Ammon's horn (tissue), 1 donor: ENCODE measurements at regions not wholly inside any gene's neighbourhood (a gene's known extent, or its start where the extent isn't known, plus 50 kb on each side); places are given as distances from the start of the nearest gene placed in this dataset.
"Not testable (repeated sequence)": the region's sequence is repeated elsewhere in the genome, so short reads cannot be mapped to it uniquely, and the experiment has no call there.

Experiments used
- DNase-seq: peaks from one replicate; pipeline ENCODE4 v3.0.0-alpha.2; 2016; ENCODE audit warnings: low spot score

DNA sequence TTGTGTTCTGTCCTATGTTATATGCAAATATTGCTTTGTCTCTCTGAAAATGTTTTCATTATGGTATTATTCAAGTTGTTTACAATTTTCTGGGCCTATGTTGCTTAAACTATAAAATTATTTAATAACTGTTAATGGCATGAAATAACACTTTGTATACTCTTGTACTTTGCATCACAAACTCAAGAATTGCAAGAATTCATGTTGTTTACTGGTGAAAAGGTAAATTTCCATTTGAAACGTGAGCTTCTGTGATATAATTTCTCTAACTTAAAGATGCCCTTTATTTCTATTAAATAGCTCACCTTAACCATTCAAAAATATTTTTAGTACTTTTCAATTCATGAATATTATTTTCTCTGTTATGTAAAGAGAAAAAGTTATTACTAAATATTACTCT lies 1504.2 kb downstream of the SUCLG1 start:
- DNase-seq = no peak

DNA sequence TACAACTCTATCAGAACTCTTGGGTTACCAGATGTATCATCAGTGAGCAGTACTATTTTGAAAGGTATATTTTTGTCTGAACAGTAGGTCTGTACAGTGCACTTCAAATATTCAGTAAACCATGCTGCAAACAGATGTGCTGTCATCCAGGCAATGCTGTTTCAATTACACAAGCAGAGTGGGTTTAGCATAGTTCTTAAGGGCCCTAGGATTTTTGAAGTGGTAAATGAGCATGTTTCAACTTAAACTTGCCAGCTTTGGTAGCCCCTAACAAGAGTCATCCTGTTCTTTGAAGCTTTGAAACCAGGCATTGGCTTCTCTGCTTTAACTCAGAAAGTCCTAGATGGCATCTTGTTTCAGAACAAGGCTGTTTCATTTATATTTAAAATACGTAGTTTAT lies 1519.9 kb downstream of the SUCLG1 start:
- DNase-seq = no peak

DNA sequence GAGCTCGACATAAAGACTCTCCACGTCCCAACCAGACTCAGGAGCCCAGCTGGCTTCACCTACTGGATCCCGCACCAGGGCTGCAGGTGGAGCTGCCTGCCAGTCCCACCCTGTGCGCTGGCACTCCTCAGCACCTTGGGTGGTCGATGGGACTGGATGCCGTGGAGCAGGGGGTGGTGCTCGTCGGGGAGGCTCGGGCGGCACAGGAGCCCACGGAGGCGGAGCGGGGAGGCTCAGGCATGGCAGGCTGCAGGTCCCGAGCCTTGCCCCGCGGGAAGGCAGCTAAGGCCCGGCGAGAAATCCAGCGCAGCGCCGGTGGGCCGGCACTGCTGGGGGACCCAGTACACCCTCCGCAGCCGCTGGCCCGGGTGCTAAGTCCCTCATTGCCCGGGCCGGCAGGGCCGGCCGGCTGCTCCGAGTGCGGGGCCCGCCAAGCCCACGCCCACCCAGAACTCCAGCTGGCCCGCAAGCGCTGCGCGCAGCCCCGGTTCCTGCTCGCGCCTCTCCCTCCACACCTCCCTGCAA lies 1520.7 kb downstream of the SUCLG1 start:
- DNase-seq = not testable (repeated sequence)

DNA sequence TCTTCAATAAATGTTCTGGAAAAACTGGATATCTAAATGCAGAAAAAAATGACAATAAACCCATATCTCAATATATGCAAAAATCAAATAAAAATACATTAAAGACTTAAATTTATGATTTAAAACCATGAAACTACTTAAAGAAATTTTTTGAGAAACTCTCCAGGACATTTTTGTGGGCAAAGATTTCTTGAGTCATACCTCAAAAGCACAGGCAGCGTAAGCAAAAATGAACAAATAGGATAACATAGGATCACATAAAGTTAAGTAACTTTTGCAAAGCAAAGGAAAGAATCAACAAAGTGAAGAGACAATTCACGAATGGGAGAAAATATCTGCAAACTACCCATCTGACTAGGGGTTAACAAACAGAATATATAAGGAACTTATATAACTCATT lies 1545.5 kb downstream of the SUCLG1 start:
- no peak for DNase-seq

DNA sequence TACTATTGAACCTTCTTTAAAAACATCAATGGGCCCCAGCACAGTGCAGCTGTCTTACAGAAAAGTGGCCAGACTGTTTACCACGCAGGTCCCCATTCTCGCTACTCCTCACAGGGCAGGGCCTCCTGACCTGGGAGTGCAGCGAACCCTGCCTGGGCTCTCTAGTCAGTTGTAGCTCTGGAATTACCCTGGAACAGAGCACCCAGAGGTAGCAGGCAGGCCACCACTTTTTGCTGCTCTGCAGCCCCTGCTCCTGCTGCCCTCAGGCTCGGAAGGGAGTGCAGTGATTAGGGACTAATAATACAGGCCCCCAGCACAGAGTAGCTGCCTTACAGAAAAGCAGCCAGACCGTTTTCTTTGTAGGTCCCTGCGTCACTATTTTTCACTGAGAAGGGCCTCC lies 1563.0 kb downstream of the SUCLG1 start:
- no peak for DNase-seq

DNA sequence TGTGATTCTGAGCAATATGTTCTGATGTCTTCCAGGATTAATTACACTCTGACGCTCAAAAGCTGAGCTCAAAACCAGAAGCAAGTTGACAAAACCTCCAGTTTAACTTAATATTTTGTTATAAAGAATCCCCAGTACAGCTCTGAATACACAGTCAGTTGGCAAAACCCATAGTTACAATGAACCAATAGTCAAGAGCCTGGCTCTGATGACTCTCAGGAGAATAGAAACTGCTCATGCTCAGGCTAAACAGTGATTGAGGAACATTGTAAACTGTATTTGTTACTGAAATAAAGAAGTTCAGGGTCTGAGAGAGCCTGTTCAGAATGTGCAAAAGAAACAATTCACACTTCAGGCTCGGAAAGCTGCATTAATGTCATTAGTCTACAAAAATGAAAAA lies 1565.9 kb downstream of the SUCLG1 start:
- no peak for DNase-seq

DNA sequence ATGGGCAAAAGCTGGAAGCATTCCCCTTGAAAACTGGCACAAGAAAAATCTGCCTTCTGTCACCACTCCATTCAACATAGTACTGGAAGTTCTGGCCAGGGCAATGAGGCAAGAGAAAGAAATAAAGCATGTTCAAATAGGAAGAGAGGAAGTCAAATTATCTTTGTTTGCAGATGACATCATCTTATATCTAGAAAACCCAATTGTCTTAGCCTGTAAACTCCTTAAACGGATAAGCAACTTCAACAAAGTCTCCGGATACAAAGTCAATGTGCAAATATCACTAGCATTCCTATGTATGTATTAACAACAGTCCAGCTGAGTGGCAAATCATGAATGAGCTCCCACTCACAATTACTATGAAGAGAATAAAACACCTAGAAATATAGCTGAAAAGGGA lies 1579.3 kb downstream of the SUCLG1 start:
- DNase-seq = no peak

DNA sequence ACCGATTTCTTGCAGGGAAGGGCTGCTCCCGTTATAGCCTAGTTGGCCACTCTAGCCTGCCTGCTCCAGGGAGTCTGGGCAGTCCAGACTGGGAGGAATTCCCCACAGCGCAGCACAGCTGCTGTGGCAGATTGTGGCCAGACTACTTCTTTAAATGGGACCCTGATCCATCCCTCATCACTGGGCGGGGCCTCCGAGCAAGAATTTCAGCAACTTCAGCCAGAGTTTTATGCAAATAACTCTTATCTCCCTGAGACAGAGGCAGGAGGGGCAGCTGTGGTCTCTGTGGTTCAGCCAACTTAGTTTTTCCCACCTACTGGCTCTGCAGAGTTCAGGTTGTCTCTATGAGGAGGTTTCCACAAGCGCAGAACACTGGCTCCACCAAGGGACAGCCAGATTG lies 1583.2 kb downstream of the SUCLG1 start:
- DNase-seq = no peak

DNA sequence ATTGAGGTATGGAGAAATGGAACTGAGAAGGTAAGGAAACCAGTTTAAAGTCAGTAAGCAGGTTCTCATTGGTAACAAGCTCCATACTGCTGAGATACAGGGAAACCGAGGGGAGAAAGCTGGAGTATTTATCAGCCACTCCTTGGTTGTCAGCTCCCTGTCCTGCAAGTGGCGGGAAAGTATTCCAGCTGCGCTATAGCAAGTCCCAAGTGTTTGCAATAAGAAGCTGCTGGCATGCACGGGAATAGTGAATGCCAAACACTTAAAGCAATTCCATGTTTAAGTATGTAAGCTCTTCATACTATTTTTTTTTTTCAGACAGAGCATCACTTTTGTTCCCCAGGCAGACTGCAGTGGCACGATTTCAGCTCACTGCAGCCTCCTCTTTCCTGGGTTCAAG lies 1601.1 kb downstream of the SUCLG1 start:
- DNase-seq = no peak

DNA sequence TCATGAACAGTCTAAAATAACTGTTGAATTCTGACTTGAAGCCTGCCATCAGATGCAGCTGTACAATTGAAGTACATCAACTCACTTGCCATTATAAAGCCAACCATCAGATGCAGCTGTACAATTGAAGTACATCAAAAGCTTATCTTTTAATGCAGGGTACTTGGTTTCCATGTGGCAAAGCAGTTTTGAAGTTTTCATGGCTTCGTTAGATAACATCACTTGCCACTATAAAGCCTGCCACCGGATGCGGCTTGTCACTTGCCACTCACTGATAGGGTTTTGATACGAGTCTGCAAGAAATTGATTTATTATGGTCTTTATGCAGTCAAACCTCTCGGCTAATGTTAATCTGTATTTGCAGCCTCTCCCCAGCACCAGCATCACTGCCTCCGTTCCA lies 1605.8 kb downstream of the SUCLG1 start:
- DNase-seq = no peak

DNA sequence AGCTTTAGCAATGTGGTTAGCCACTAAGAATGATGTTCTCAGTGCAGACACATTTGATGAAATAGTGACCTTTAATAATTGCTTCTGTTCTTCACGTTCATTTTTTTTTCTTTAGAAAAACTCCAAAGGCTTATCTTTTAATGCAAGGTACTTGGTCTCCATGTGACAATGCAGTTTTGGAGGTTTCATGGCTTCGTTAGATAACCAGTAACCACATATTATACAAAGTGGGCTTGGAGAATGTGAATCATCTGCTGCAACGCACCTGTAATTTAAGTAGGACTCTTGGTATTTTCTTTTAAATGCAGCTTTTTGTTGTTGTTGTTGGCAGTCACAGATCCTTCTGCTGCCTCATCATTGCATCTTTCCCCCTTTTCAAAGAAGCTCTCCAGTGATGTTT lies 1606.3 kb downstream of the SUCLG1 start:
- DNase-seq = no peak

DNA sequence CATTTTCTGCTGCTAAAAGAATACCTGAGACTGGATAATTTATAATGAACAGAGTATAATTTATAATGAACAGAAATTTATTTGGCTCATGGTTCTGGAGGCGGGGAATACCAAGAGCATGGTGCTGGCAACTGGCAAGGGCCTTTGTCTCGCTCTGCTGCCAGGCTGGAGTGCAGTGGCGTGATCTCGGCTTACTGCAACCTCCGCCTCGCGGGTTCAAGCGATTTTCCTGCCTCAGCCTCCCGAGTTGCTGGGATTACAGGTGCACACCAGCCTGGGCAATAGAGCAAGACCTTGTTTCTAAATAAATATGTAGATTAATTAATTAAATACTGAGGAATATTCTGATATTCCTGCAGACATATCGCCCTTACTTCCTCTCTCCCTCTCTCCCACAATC lies 1610.8 kb downstream of the SUCLG1 start:
- no peak for DNase-seq

DNA sequence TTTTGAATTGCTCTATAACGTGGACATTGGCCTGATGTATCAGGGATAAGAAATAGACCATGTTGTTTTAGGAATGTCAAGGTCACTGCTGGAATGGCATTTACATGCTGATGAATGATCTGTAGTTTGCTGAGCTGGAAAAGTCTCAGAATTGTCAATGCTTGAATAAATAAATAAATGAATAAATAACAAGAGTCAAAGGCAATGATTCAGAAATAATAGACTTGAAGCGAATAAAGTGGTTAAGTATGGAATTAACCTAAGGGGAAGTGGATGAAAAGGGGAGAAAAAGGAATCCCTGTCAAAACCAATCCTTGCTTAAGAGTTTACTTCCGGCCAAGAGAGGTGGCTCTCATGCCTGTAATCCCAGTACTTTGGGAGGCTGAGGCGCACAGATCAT lies 1620.0 kb downstream of the SUCLG1 start:
- DNase-seq = no peak

DNA sequence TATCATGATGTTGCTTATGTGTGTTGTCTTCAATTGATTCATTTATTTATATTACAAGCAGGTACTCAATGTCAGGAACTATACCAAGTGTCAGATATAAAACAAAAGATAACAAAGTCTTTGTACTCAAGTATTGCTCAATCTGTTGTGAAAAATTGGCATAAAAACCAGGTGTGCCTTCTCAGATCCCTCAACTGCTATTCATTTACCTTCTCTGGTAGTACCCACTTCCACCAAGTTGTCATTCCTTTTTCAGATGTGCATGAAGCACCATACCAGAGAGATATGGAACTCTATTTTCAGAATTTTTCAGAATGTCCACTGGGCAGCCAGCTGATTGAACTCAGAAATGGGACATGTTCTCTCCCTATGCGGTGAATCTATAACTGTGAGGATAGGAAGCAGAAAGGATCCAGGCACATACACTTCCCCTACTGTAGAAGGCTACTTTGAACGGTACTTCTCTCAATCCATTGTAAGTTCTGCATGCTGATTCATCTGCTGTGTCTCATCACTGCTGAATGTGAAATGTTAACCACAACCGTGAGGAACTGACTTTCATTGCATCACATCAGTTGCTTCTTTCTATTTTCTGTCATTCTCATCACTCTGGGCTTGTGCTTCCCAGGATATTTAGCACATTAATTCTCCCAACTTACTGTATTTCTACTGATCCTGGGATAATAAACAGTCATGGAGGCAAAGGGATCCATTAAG lies 1621.3 kb downstream of the SUCLG1 start:
- DNase-seq = no peak

DNA sequence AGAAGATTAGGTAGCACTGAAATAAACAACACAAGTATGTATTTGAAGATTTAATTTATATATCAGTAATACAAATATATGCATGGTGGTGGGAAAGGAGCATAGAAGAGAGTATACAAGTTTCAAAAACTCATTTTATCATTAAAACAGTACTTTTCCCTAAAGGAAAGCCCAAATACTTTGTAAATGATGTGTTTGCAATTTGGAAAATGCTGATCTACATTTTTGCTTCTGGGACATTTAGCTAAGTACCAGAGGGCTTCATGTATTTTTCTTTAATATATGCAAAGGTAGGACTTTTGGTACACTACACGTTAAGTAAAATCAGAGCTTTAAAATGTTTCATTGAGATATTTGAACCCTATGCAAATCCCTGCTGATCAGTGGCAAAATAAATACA lies 1624.2 kb downstream of the SUCLG1 start:
- DNase-seq = no peak

DNA sequence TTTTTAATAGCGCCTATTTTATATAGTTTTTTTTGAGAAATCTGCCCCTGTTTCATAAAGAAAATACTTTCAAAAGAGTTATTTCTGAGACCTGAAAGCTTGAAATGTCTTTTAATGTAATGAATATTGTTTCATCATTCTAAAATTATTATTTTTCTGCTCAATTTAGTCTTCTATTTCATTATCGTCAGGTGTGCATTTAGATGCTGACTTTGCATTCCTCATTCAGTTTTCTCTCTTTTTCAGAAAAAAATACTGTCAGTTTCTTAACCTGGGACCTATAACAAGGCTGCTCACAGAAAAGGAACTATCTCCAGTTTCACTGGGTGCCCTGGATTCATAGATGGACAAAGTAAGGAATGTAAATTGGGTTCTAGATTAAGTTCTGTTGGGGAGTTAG lies 1631.7 kb downstream of the SUCLG1 start:
- no peak for DNase-seq

DNA sequence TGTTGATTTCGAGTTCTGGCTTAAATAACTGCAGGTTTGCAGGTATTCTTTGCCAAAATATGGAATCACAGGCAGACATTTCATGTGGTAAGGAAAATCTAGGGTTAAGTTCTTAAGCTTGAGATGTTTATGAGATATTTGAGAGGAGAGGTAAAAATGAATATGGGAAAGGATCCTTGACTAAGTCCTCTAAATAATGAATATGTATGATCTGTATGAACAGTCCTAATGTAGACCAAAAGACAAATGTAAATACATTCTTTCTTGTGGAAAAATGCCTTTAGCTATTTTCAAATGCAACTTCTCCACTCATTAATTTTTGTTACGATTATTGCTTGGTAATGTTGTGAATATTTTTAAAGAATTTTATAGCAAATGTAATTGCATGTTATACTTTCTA lies 1632.6 kb downstream of the SUCLG1 start:
- DNase-seq = no peak

DNA sequence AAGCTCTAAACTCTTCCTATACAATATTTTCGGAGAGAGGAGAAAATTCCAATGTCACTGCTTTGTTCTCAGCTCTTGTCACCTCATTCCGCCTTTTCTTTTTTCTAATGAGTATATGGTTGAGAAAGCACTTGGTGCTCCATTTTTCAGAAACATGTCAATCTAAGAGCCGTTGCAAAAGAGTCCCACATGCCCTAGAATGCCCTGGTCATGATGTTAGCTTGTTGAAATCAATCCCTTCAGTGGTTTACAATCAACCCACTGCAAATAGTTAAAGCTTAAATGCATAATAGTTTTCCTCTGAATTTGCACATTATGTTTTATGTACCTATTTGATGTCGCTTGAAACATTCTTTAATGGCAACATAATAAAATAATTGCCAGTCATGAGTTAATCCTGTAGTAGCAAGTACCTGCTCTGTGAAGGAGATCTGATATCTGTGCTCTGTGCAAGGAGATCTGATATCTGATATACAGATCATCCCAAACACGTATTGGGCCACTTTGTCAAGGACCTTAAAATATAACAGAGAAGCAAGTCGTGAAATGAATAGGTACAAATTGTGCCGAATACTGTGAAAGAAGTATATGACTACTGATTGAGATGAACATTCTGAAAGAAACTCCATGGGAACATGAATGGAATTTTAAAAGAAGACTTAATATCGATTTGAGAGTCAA lies 1633.5 kb downstream of the SUCLG1 start:
- no peak for DNase-seq

DNA sequence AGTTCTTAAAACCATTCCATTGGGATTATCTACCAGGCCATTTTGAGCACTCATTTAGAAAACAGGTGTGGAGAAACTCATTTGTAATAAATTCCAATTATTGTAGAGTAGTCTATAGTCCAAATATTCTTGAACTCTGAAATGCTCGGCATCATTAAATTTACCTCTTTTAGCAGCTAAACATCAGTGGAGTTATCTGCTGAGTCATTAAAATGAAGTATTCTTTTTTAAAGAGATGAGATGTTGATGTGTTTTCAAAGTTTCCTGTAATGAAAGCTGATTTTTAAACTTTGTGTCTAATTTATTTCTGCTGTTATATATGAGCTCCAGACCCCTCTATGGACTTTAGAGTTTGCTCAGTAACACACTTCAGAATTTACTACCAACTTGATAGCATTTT lies 1635.2 kb downstream of the SUCLG1 start:
- DNase-seq = no peak

DNA sequence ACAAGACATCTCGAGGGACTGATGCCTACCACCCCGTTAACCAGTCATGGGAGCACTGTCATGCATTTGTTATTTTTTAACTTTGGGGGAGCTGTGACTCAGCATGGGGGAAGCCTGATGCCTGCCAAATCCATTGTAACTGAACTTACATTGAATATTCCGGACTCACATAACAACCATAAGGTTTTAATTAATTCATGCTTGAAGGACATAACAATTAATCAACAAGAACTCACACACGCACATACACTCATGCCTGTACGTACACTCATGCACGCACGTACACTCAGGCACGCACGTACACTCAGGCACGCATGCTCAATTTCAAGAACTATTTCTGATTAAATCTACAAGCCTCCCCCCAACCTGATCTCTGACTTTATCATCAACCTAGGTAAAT lies 1639.1 kb downstream of the SUCLG1 start:
- DNase-seq = no peak

DNA sequence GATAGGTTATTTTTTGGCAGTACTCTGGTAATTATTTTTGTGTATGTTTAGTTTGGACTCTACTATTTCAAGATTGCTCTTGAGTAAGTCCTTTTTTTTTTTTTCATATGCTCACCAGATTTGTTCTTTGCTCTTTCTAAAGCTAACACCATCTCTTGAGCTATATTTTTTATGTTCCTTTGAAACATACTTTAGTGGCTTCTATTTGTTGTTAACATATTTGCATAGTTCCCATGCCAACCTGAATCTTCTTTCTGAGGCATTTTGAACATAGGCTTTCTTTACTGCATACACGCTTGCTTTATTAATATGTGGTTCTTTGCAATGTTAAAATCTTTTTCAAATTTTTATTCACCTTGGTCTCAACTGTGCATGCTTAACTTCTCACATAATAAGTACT lies 1644.9 kb downstream of the SUCLG1 start:
- DNase-seq = no peak

DNA sequence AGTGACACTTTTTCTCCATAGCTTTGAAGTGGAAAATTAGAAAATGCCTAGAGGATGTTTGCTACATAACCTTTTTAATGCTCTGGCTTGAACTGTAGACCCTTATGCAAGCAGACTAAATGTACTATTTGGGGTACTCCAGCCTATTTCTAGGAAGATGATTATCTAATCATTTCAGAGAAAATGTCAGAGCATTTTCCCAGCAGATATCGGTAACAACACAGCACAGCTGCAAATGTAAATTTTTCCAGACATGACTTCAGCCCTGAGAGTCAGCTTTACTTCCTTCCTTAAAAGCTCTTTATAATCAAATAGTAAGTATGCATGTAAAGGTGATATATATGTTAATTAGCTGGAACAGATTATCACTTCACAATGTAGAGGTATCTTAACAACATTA lies 1647.1 kb downstream of the SUCLG1 start:
- no peak for DNase-seq

DNA sequence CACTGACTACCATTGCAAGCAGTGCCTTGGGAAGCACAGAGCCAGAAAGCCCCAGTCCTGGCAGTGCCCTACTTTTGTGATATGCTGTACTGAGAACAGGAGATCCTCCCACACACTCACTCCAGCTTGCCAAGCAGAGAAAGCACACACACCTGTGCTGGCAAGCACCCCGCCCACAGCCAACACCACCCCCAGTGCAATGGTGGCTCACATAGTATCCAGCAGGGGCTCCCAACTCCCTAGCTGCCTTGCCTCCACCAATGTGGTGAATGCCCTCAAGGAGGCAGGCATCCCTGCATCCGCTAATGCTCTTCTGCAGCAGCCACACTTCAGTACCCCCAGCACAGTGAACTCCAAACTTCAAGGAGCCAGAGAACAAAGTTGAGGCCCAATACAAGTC lies 1655.8 kb downstream of the SUCLG1 start:
- DNase-seq = no peak

DNA sequence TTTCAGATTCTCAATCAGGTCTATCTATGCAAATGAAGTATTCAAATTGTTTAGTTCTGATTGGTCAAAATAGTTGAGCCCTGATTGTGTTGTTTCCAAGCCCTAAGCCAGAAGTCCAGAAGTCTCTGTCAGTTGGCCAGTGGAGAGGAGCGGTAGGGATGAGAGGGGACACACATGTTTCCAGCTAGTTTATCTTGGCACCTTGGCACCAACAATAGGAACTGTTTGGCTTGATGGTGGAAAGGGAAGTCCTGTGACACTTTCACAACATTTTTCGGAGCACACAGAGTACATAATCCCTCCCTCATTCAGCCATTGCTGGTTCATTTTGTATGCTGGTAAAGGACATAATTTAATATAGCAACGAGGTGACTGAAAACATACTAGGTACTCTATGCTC lies 1661.6 kb downstream of the SUCLG1 start:
- DNase-seq = no peak
